Activated CD8-positive, alpha-beta memory T cell treated with anti-CD3 and anti-CD28 coated beads for 4 hours (primary cell): ENCODE measurements at regions not wholly inside any gene's neighbourhood (a gene's known extent, or its start where the extent isn't known, plus 50 kb on each side); places are given as distances from the start of the nearest gene placed in this dataset.
"Not testable (repeated sequence)": the region's sequence is repeated elsewhere in the genome, so short reads cannot be mapped to it uniquely, and the experiment has no call there.

Experiments used
- DNase-seq, 2 donors: peaks; one replicate each; pipeline ENCODE4 v3.0.0-alpha.2; 2020; ENCODE audit warnings: low read depth in 2 of 2

GRCh38 chr3:177624528-177625495 is 427.5 kb upstream of the TBL1XR1 start:
- no peak for DNase-seq

- no peak for DNase-seq
Observed at GRCh38 chr3:177626045-177626444, 428.8 kb upstream of the TBL1XR1 start.

- DNase-seq = not testable (repeated sequence)
Observed at GRCh38 chr3:177628095-177628719, 430.9 kb upstream of the TBL1XR1 start.

GRCh38 chr3:177629276-177629675 is 432.0 kb upstream of the TBL1XR1 start:
- no peak for DNase-seq

GRCh38 chr3:177633671-177634207 is 436.5 kb upstream of the TBL1XR1 start:
- DNase-seq = no peak

GRCh38 chr3:177635601-177636106 is 438.4 kb upstream of the TBL1XR1 start:
- not testable (repeated sequence) for DNase-seq

GRCh38 chr3:177640319-177640965 is 443.2 kb upstream of the TBL1XR1 start:
- no peak for DNase-seq

- no peak for DNase-seq
Observed at GRCh38 chr3:177641206-177641605, 443.9 kb upstream of the TBL1XR1 start.

GRCh38 chr3:177642042-177642803 is 444.9 kb upstream of the TBL1XR1 start:
- DNase-seq = no peak

- DNase-seq = no peak
Observed at GRCh38 chr3:177642804-177643125, 445.5 kb upstream of the TBL1XR1 start.

- DNase-seq = peak in 1 of 2 donors; percentile 6
Observed at GRCh38 chr3:177646749-177647148, 449.5 kb upstream of the TBL1XR1 start.

- no peak for DNase-seq
Observed at GRCh38 chr3:177647341-177647740, 450.1 kb upstream of the TBL1XR1 start.

- no peak for DNase-seq
Observed at GRCh38 chr3:177647876-177648275, 450.6 kb upstream of the TBL1XR1 start.

- no peak for DNase-seq
Observed at GRCh38 chr3:177652556-177653291, 455.4 kb upstream of the TBL1XR1 start.

- no peak for DNase-seq
Observed at GRCh38 chr3:177657243-177657642, 460.0 kb upstream of the TBL1XR1 start.

- no peak for DNase-seq
Observed at GRCh38 chr3:177658354-177658753, 461.1 kb upstream of the TBL1XR1 start.

- not testable (repeated sequence) for DNase-seq
Observed at GRCh38 chr3:177664380-177665103, 467.3 kb upstream of the TBL1XR1 start.

GRCh38 chr3:177665122-177665808 is 468.0 kb upstream of the TBL1XR1 start:
- DNase-seq = no peak

- no peak for DNase-seq
Observed at GRCh38 chr3:177672252-177672911, 475.1 kb upstream of the TBL1XR1 start.
